ENCODE measurements at regions not wholly inside any gene's neighbourhood (a gene's known extent, or its start where the extent isn't known, plus 50 kb on each side); places are given as distances from the start of the nearest gene placed in this dataset.

DNA sequence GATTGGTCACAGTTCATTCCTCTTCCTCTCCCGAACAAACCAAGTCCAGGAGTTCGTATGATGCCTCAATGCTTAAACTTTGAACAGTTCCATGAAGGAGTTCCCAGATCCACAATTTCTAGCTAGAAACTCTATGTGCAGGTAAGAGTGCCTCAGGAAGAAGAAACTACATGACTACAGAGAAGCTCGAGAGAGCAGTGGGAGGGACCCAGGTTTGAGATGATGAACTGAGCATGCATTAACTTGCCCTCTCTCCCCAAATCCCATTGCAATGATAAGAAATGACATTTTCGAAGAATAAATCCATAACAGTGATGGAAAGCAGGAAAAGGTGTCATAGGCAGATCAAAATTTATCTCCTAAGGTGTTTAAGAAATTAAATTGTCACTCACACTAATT is 140.6 kb upstream of the JCAD start:
- TF ChIP-seq, protein P1, sequence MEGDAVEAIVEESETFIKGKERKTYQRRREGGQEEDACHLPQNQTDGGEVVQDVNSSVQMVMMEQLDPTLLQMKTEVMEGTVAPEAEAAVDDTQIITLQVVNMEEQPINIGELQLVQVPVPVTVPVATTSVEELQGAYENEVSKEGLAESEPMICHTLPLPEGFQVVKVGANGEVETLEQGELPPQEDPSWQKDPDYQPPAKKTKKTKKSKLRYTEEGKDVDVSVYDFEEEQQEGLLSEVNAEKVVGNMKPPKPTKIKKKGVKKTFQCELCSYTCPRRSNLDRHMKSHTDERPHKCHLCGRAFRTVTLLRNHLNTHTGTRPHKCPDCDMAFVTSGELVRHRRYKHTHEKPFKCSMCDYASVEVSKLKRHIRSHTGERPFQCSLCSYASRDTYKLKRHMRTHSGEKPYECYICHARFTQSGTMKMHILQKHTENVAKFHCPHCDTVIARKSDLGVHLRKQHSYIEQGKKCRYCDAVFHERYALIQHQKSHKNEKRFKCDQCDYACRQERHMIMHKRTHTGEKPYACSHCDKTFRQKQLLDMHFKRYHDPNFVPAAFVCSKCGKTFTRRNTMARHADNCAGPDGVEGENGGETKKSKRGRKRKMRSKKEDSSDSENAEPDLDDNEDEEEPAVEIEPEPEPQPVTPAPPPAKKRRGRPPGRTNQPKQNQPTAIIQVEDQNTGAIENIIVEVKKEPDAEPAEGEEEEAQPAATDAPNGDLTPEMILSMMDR (IDR thresholded peaks at IDR 0.05), result no peak
- no peak for TF ChIP-seq POLR2A (IDR thresholded peaks at IDR 0.05)

All from stomach (tissue), 4 donors.